Activated naive CD8-positive, alpha-beta T cell (primary cell): ENCODE measurements at regions not wholly inside any gene's neighbourhood (a gene's known extent, or its start where the extent isn't known, plus 50 kb on each side); places are given as distances from the start of the nearest gene placed in this dataset.

Source experiments
- H3K27ac Mint-ChIP-seq: one replicate; pipeline ENCODE4 v1.8.0; 2021; ENCODE audit warnings: mixed read lengths
- H3K27me3 Mint-ChIP-seq: one replicate; pipeline ENCODE4 v1.8.0; 2021; ENCODE audit warnings: mixed read lengths
- H3K36me3 Mint-ChIP-seq: one replicate; pipeline ENCODE4 v1.8.0; 2021; ENCODE audit warnings: mixed read lengths
- H3K4me1 Mint-ChIP-seq: one replicate; pipeline ENCODE4 v1.8.0; 2021; ENCODE audit warnings: low read depth, mixed read lengths
- H3K4me3 Mint-ChIP-seq: one replicate; pipeline ENCODE4 v1.8.0; 2021; ENCODE audit warnings: mild to moderate bottlenecking, mixed read lengths
- H3K9me3 Mint-ChIP-seq: one replicate; pipeline ENCODE4 v1.8.0; 2021; ENCODE audit warnings: low read depth, mixed read lengths

DNA sequence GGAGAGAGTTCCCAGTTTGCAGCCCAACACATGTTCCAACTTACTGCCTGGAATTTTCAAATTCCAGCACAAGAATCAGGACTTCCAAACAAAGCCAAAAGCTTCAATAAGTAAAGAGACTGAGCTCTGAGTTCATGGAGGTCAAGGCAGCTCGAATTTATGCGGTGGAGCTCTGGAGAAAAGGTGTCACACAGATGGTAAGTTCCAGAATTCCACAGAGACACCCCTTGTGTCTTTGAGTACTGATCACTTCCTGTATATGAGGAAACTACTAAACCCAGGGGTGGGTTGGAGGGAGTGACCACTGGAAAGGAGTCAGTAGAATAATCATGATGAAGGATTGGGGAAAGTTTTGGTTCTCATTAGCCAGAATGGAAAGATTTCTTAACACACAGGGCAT lies 118.5 kb upstream of the GUCY1A1 start:
- H3K4me3 Mint-ChIP-seq: no peak overlapping the region
- no peaks in the 10 kb centered on the region for H3K36me3 Mint-ChIP-seq
- no peaks in the 10 kb centered on the region for H3K4me1 Mint-ChIP-seq
- H3K9me3 Mint-ChIP-seq: peaks cover 9% of the 10 kb centered on the region
- no peak overlapping the region for H3K27ac Mint-ChIP-seq
- H3K27me3 Mint-ChIP-seq: peaks cover 1% of the 10 kb centered on the region

DNA sequence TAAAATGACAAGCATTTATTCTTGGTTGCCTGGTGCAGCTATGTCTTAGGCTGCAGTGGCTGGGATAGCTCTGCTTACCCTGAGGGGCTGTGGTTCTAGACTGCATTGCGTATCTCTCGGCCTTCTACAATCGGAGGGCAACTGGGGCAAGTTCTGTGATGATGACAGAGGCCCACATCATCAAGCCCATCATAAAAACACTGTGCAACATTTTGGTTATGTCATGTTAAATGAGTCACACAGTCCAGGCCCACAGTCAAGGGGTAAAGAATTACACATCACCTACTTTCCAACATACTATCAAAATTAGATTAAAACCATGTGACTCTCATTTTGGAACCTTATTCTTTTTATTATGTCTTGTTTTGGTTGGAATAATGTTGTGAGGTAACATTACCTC lies 120.2 kb upstream of the GUCY1A1 start:
- H3K4me3 Mint-ChIP-seq: no peak overlapping the region

DNA sequence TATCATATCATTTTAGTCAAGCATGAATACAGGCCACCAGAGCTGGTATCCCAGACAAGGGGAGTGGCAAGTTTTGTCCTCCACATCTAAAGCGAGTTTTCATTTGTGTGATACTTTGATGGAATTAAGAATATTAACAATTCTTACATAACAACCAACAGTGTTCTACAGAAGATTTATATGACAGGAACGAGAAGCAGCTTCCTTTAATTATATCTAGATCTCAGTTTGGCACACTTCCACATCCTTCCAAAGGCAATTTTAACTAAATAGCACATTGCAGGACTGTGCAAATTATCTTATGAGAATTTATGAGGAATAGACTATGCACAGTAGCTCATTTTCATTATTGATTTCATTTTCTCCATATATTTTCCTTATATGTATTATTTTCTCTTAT lies 121.2 kb upstream of the GUCY1A1 start:
- Mint-ChIP-seq H3K36me3 (no peaks in the 10 kb centered on the region), H3K4me3 (no peak overlapping the region), H3K27me3 (peaks cover 5% of the 10 kb centered on the region), H3K9me3 (peaks cover 4% of the 10 kb centered on the region), H3K4me1 (no peaks in the 10 kb centered on the region), H3K27ac (no peak overlapping the region)

More for the DNA sequence above, 120.2 kb upstream of the GUCY1A1 start:
- Mint-ChIP-seq H3K27ac (no peak overlapping the region), H3K27me3 (peaks cover 5% of the 10 kb centered on the region), H3K4me1 (no peaks in the 10 kb centered on the region), H3K36me3 (no peaks in the 10 kb centered on the region), H3K9me3 (peaks cover 4% of the 10 kb centered on the region)

DNA sequence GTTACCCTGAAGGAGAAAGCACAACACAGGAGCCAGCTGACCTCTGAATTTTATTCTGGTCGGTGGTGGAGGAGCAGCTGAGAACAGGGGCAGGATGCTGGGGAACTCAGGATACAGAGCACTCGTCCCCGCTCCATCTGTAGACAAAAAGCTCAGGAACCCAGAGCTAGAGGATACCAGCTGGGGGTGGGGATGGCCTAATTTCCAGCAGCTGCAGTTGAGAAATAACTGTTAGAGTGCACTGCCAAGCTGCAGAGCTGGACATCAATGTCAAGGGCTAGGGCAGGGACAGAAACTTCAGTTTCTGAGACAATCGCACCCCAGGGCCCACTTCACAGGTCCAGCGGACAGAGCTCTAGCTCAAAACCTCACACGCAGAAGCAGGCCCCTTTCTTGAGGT lies 122.1 kb upstream of the GUCY1A1 start:
- Mint-ChIP-seq H3K9me3 (peaks cover under 1% of the 10 kb centered on the region), H3K36me3 (no peaks in the 10 kb centered on the region), H3K4me1 (no peaks in the 10 kb centered on the region), H3K4me3 (no peak overlapping the region), H3K27me3 (peaks cover 5% of the 10 kb centered on the region), H3K27ac (no peak overlapping the region)

DNA sequence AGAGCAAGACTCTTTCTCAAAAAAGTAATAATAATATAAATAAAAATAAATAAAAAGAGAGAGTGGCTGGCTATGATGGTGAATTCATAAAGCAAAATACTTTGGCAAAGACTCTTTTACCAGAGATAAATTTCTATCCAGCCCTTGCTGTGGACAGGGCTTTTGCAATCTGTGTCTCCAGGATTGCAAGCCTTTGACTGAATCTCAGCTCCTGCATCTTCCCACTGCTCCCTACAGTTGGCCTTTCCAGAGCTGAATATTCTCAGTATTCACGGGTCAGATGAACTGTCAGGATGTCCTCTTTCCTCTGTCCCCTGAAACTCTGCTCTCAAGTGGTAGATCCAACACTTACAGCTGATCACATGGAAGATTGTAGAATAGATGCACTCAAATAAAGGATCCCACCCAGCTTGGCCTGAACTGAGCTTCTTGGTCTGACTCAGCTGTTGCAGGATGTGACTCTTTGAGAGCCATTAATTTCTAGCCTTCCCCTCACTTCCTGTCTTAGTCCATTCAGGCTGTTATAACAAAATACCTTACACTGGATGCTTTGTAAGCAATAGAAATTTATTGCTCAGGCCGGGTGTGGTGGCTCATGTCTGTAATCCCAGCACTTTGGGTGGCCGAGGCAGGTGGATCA lies 123.4 kb upstream of the GUCY1A1 start:
- no peak overlapping the region for H3K27ac Mint-ChIP-seq
- no peak overlapping the region for H3K4me3 Mint-ChIP-seq
- H3K36me3 Mint-ChIP-seq: no peaks in the 10 kb centered on the region
- H3K9me3 Mint-ChIP-seq: no peaks in the 10 kb centered on the region
- no peaks in the 10 kb centered on the region for H3K4me1 Mint-ChIP-seq
- H3K27me3 Mint-ChIP-seq: peaks cover 5% of the 10 kb centered on the region

DNA sequence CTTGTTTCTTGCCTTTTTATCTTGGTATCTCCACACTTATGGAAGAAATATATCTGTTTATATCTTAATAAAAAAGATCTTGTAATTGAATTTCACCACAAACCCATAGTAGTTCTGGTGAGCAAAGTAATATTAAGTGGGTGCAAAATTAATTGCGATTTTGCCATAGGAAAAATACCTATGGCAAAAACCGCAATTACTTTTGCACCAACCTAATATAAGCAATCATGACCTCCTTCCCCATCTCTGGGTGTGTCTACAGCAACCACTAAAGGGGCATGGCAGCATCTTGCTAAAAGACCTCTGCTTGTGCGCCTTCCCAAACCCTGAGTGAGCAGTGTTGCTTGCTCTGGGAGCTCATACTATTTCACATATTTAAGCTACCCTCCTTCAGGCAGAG lies 124.2 kb upstream of the GUCY1A1 start:
- Mint-ChIP-seq H3K4me1 (no peaks in the 10 kb centered on the region), H3K9me3 (no peaks in the 10 kb centered on the region), H3K27ac (no peak overlapping the region), H3K27me3 (peaks cover 5% of the 10 kb centered on the region), H3K36me3 (no peaks in the 10 kb centered on the region), H3K4me3 (no peak overlapping the region)

DNA sequence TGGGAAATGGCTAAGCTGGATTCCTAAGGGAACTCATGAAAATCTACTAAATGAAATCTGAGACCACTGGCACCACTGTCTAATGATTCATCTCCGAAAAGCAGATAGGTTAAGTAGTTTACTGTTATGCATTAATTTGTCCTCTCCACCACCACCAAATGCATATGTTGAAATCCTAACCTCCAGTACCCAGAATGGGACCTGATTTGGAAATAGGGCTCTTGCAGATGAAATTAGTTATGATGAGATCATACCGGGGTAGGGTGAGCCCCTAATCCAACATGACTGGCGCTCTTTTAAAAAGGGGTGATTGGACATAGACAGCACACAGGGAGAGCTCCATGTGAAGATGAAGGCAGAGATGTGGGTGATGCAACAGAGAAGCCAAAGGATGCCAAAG lies 124.9 kb upstream of the GUCY1A1 start:
- peaks cover 5% of the 10 kb centered on the region for H3K27me3 Mint-ChIP-seq
- no peaks in the 10 kb centered on the region for H3K9me3 Mint-ChIP-seq
- no peaks in the 10 kb centered on the region for H3K4me1 Mint-ChIP-seq
- no peak overlapping the region for H3K27ac Mint-ChIP-seq
- H3K4me3 Mint-ChIP-seq: no peak overlapping the region
- no peaks in the 10 kb centered on the region for H3K36me3 Mint-ChIP-seq

DNA sequence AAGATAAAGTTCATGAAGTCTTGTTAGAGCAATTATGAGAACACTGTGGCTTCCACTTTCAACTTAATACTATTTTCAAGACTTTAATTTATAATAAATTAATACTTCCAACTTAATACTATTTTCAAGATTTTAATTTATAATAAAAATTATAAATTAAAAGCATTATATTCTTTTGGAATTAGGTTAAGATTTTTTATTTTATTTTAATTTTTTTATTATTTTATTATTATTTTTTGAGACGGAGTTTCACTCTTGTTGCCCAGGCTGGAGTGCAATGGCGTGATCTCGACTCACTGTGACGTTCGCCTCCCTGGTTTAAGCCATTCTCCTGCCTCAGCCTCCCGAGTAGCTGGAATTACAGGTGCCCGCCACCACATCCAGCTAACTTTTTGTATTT lies 126.0 kb upstream of the GUCY1A1 start:
- H3K9me3 Mint-ChIP-seq: no peaks in the 10 kb centered on the region

DNA sequence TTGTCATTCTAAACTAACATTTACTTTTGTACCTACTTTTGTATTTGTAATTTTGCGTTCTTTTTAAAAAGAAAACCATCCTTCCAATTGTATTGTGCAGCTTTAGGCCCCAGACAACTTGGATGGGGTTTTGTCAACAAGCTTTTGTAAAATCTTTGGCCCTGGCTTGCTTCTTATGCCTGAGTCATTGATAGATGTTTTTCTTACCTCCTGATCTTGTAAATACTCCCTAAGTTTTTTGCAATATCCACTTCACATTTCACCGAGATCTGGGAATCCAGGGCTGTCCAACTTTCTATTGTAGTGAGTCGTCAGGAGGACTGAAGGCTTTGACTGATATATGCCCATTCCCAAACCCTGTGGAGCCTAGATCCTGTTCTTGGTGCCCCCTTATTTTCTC lies 126.9 kb upstream of the GUCY1A1 start:
- Mint-ChIP-seq H3K27me3 (peaks cover 5% of the 10 kb centered on the region), H3K27ac (no peak overlapping the region), H3K4me3 (no peak overlapping the region), H3K36me3 (no peaks in the 10 kb centered on the region), H3K9me3 (no peaks in the 10 kb centered on the region), H3K4me1 (no peaks in the 10 kb centered on the region)

More for the DNA sequence above, 126.0 kb upstream of the GUCY1A1 start:
- Mint-ChIP-seq H3K27me3 (peaks cover 5% of the 10 kb centered on the region), H3K4me3 (no peak overlapping the region), H3K36me3 (no peaks in the 10 kb centered on the region), H3K4me1 (no peaks in the 10 kb centered on the region), H3K27ac (no peak overlapping the region)

DNA sequence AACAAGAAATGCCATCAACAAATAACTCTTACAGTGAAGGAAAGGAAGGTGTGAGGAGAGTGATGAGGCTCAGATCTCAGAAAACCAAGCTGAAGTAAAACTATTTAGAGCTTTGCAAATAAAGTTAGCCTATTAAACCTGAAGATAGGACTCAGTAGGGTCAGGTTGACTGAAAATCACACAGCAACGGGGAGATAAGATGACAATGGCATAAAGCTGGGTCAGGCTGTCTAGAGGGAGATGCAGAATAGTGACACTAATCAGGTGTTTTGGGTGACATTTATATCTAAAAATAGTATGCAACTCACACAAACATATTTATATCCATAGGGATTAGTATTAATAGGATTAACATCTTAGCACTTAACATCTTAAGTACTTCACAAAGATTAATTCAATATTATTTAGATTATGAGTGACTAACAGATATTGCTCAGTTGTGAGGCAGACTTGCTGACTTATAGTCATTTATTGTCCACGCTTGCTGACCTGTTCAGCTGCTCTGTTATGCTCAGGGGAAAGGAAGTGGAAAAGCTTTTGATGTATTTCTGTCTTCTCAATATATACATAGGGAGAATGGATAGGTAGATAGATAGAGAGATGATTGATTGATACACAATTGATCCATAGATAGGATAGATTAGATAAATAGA lies 130.7 kb upstream of the GUCY1A1 start:
- H3K9me3 Mint-ChIP-seq: no peaks in the 10 kb centered on the region
- H3K36me3 Mint-ChIP-seq: no peaks in the 10 kb centered on the region
- no peak overlapping the region for H3K4me3 Mint-ChIP-seq
- H3K27ac Mint-ChIP-seq: no peak overlapping the region
- no peaks in the 10 kb centered on the region for H3K4me1 Mint-ChIP-seq
- H3K27me3 Mint-ChIP-seq: no peaks in the 10 kb centered on the region

DNA sequence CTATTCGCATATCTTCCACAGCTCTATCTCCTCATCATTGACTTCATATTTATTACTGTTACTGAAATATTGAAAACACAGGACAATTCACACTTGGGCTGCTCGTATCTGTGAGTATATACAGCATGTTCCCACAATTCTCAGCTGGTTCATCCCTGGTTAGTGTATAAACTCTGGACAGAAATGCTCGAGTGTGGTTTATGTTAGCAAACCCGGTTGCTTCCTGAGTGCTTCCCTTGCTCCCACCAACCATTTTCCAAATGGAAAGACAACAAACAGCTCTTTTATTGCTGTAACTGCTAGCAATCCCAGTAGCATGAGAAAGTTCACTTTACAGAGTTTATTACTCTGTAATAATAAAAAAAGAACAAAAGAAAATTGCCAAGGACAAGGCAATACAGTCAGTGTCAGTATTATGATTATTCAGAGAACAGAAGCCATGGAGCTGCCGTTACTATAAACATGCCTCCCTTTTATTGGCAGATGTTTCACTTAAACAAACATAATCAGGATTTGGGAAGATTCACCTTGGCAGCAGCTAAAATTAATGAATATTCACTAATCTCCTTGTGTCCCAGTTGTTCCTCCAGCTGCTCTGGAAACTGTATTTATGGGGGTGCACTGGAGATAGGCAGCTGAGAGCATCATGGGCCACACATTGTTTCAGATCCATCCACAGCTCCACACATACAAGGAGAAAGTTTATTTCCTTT lies 134.1 kb upstream of the GUCY1A1 start:
- Mint-ChIP-seq H3K4me3 (no peak overlapping the region), H3K36me3 (no peaks in the 10 kb centered on the region), H3K27ac (no peak overlapping the region), H3K4me1 (no peaks in the 10 kb centered on the region), H3K27me3 (no peaks in the 10 kb centered on the region), H3K9me3 (no peaks in the 10 kb centered on the region)

DNA sequence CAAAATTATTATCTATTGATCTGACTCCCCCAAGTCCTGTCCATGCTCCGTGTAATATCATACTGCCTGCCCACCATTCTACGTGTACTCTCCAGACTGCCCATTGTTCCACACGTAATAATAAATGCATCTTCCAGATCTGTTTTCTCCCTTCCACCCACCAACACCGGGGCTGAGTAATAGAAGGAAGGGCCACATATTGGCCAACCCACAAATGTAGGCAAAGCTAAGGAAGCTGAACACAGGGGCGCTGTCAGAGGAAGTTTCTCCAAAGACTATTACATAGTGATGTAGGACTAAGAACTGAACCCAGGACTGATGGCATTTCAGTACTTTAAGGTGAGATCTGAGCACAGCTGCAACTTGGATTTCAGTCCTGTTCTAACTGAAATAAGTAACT lies 135.8 kb upstream of the GUCY1A1 start:
- H3K4me3 Mint-ChIP-seq: no peak overlapping the region
- no peaks in the 10 kb centered on the region for H3K9me3 Mint-ChIP-seq
- no peaks in the 10 kb centered on the region for H3K27me3 Mint-ChIP-seq
- H3K4me1 Mint-ChIP-seq: peaks cover 1% of the 10 kb centered on the region
- no peak overlapping the region for H3K27ac Mint-ChIP-seq
- H3K36me3 Mint-ChIP-seq: no peaks in the 10 kb centered on the region

DNA sequence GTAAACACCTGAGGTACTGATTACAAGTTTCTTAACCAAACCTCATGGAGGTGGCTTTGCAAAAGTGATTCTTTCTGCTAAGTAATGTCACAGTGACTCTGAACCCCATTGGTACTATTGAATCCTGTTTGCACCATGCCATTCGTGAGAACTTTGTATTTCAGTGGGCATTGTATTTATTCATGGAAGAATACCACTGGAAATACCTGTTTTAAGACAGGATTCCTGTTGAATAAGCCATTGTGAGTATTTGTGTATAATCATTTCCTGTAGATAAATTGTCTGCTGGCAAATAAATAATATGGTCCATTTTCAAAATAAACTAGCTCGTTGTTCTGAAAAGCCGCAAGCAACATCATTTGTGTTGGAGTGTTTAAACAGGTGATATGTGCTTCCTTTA lies 136.4 kb upstream of the GUCY1A1 start:
- no peaks in the 10 kb centered on the region for H3K27me3 Mint-ChIP-seq
- peaks cover 1% of the 10 kb centered on the region for H3K4me1 Mint-ChIP-seq
- no peaks in the 10 kb centered on the region for H3K9me3 Mint-ChIP-seq
- H3K27ac Mint-ChIP-seq: no peak overlapping the region
- no peaks in the 10 kb centered on the region for H3K36me3 Mint-ChIP-seq
- no peak overlapping the region for H3K4me3 Mint-ChIP-seq

DNA sequence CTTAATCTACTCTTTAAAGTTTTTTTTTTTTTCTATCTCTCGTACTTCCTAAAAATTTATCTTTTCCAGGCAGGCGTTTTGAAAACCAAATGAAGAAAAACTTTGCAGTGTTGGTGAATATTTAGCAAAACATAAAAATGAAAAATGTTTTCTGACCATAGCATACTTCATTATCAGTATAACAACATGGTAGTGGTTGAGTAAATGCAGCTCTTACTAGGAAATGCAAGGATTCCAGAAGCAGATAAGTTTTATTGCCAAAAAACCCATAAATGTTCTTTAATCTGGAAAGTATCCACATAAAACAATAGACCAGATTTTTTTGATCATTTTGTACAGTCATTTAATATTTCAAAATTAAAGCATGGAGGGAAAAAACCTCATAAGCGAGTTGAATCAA lies 136.9 kb upstream of the GUCY1A1 start:
- Mint-ChIP-seq H3K27ac (no peak overlapping the region), H3K27me3 (no peaks in the 10 kb centered on the region), H3K4me3 (no peak overlapping the region), H3K4me1 (peaks cover 1% of the 10 kb centered on the region), H3K9me3 (no peaks in the 10 kb centered on the region), H3K36me3 (no peaks in the 10 kb centered on the region)

DNA sequence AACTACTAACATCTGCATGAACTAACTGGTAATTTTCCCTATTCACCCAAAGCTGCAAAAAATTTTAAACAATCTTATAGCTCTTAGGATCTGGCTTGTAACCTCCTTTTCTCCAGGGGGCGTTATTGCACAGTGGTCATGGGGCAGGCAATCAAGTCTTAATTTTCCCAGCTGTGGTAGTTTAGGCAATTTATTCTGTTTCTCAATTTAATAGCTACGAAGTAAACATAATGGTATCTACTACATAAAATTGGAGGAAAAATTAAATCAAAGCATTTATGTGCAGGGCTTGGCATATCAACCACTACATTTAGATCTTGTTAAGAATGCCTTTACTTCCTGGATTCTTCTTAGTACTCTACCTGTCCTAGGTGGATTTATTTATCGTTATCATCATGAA lies 137.4 kb upstream of the GUCY1A1 start:
- no peaks in the 10 kb centered on the region for H3K27me3 Mint-ChIP-seq
- no peaks in the 10 kb centered on the region for H3K36me3 Mint-ChIP-seq
- H3K27ac Mint-ChIP-seq: no peak overlapping the region

More for the DNA sequence above, 137.4 kb upstream of the GUCY1A1 start:
- Mint-ChIP-seq H3K4me1 (peaks cover 1% of the 10 kb centered on the region), H3K9me3 (no peaks in the 10 kb centered on the region), H3K4me3 (no peak overlapping the region)
